ENCODE measurements at regions not wholly inside any gene's neighbourhood (a gene's known extent, or its start where the extent isn't known, plus 50 kb on each side); places are given as distances from the start of the nearest gene placed in this dataset.

GRCh38 chr14:53792909-53793308 is 163.7 kb downstream of the BMP4 start:
- Histone ChIP-seq H3K36me3 (ENCODE audit: control insufficient read depth in 2 of 3, insufficient read depth in 3 of 3, low read length in 3 of 3) (no peaks in the 10 kb centered on the region), H3K9me3 (ENCODE audit: control insufficient read depth in 2 of 3, low read length in 3 of 3) (no peaks in the 10 kb centered on the region), H3K27ac (ENCODE audit: low read depth, low read length) (no peak overlapping the region), H3K27me3 (ENCODE audit: control insufficient read depth in 2 of 2, insufficient read depth in 2 of 2, low read length in 2 of 2) (no peaks in the 10 kb centered on the region), H3K4me3 (ENCODE audit: low read length) (no peak overlapping the region), H3K4me1 (ENCODE audit: control insufficient read depth in 2 of 2, insufficient read depth in 2 of 2, low read length in 2 of 2) (no peaks in the 10 kb centered on the region)
- H3K36me3 Mint-ChIP-seq = no peaks in the 10 kb centered on the region
- ATAC-seq (no peak), DNase-seq (no peak)
- H3K27me3 Mint-ChIP-seq = no peaks in the 10 kb centered on the region
- peaks cover 0 to 4% (median 0%) of the 10 kb centered on the region in 11 donors for H3K9me3 Mint-ChIP-seq
- H3K4me3 Mint-ChIP-seq = no peak overlapping the region
- ChIA-PET CTCF (no interaction called here), POLR2A (no interaction called here)
- no peak overlapping the region for H3K27ac Mint-ChIP-seq
- no peaks in the 10 kb centered on the region for H3K4me1 Mint-ChIP-seq
- intact Hi-C loops (cut with micrococcal nuclease) = no loop called here

- no peak overlapping the region for H3K27ac ChIP-seq (ENCODE audit: low read depth, low read length)
- ATAC-seq (no peak), DNase-seq (no peak)
- H3K4me3 ChIP-seq (ENCODE audit: low read length) = no peak overlapping the region
- H3K4me1 Mint-ChIP-seq = no peaks in the 10 kb centered on the region
- H3K27ac Mint-ChIP-seq = no peak overlapping the region
- H3K27me3 ChIP-seq (ENCODE audit: control insufficient read depth in 2 of 2, insufficient read depth in 2 of 2, low read length in 2 of 2) = no peaks in the 10 kb centered on the region
- H3K9me3 Mint-ChIP-seq = peaks cover 0 to 4% (median 0%) of the 10 kb centered on the region in 11 donors
- ChIA-PET POLR2A (no interaction called here), CTCF (no interaction called here)
- H3K9me3 ChIP-seq (ENCODE audit: control insufficient read depth in 2 of 3, low read length in 3 of 3) = no peaks in the 10 kb centered on the region
- H3K36me3 ChIP-seq (ENCODE audit: control insufficient read depth in 2 of 3, insufficient read depth in 3 of 3, low read length in 3 of 3) = no peaks in the 10 kb centered on the region
- H3K4me1 ChIP-seq (ENCODE audit: control insufficient read depth in 2 of 2, insufficient read depth in 2 of 2, low read length in 2 of 2) = no peaks in the 10 kb centered on the region
- intact Hi-C loops (cut with micrococcal nuclease) = no loop called here
- peaks cover 0 to 4% (median 0%) of the 10 kb centered on the region in 5 donors for H3K27me3 Mint-ChIP-seq
- H3K4me3 Mint-ChIP-seq = no peak overlapping the region
- no peaks in the 10 kb centered on the region for H3K36me3 Mint-ChIP-seq
These were observed 165.7 kb downstream of the BMP4 start for GRCh38 chr14:53790731-53791500.

- ChIA-PET CTCF (no interaction called here), POLR2A (no interaction called here)
- H3K4me3 Mint-ChIP-seq = no peak overlapping the region
- no peaks in the 10 kb centered on the region for H3K4me1 Mint-ChIP-seq
- no peak overlapping the region for H3K27ac Mint-ChIP-seq
- no peaks in the 10 kb centered on the region for H3K9me3 ChIP-seq (ENCODE audit: control insufficient read depth in 2 of 3, low read length in 3 of 3)
- no peak overlapping the region for H3K27ac ChIP-seq (ENCODE audit: low read depth, low read length)
- no peaks in the 10 kb centered on the region for H3K36me3 Mint-ChIP-seq
- H3K4me1 ChIP-seq (ENCODE audit: control insufficient read depth in 2 of 2, insufficient read depth in 2 of 2, low read length in 2 of 2) = no peaks in the 10 kb centered on the region
- H3K4me3 ChIP-seq (ENCODE audit: low read length) = no peak overlapping the region
- ATAC-seq (no peak), DNase-seq (no peak)
- peaks cover 0 to 4% (median 0%) of the 10 kb centered on the region in 5 donors for H3K27me3 Mint-ChIP-seq
- no peaks in the 10 kb centered on the region for H3K27me3 ChIP-seq (ENCODE audit: control insufficient read depth in 2 of 2, insufficient read depth in 2 of 2, low read length in 2 of 2)
- intact Hi-C loops (cut with micrococcal nuclease) = no loop called here
- peaks cover 0 to 16% (median 4%) of the 10 kb centered on the region in 11 donors for H3K9me3 Mint-ChIP-seq
- H3K36me3 ChIP-seq (ENCODE audit: control insufficient read depth in 2 of 3, insufficient read depth in 3 of 3, low read length in 3 of 3) = no peaks in the 10 kb centered on the region
These were observed 168.1 kb downstream of the BMP4 start for GRCh38 chr14:53788566-53788965.

GRCh38 chr14:53786045-53786444 is 170.6 kb downstream of the BMP4 start:
- ChIA-PET CTCF (no interaction called here), POLR2A (no interaction called here)
- H3K27me3 Mint-ChIP-seq = peaks cover 0 to 4% (median 0%) of the 10 kb centered on the region in 5 donors
- no peak overlapping the region for H3K27ac Mint-ChIP-seq
- Histone ChIP-seq H3K4me3 (ENCODE audit: low read length) (no peak overlapping the region), H3K9me3 (ENCODE audit: control insufficient read depth in 2 of 3, low read length in 3 of 3) (no peaks in the 10 kb centered on the region), H3K4me1 (ENCODE audit: control insufficient read depth in 2 of 2, insufficient read depth in 2 of 2, low read length in 2 of 2) (no peaks in the 10 kb centered on the region), H3K27me3 (ENCODE audit: control insufficient read depth in 2 of 2, insufficient read depth in 2 of 2, low read length in 2 of 2) (no peaks in the 10 kb centered on the region), H3K27ac (ENCODE audit: low read depth, low read length) (no peak overlapping the region), H3K36me3 (ENCODE audit: control insufficient read depth in 2 of 3, insufficient read depth in 3 of 3, low read length in 3 of 3) (no peaks in the 10 kb centered on the region)
- DNase-seq (no peak), ATAC-seq (no peak)
- no peaks in the 10 kb centered on the region for H3K36me3 Mint-ChIP-seq
- H3K4me3 Mint-ChIP-seq = no peak overlapping the region
- peaks cover 0 to 14% (median 4%) of the 10 kb centered on the region in 11 donors for H3K9me3 Mint-ChIP-seq
- no peaks in the 10 kb centered on the region for H3K4me1 Mint-ChIP-seq
- intact Hi-C loops (cut with micrococcal nuclease) = no loop called here

- Mint-ChIP-seq H3K27me3 (peaks cover 0 to 4% (median 2%) of the 10 kb centered on the region in 5 donors), H3K4me3 (no peak overlapping the region), H3K27ac (no peak overlapping the region), H3K4me1 (no peaks in the 10 kb centered on the region), H3K36me3 (no peaks in the 10 kb centered on the region), H3K9me3 (peaks cover 0 to 14% (median 4%) of the 10 kb centered on the region in 11 donors)
- CTCF ChIA-PET = no interaction called here
- no peak for DNase-seq
- no peaks in the 10 kb centered on the region for H3K9me3 ChIP-seq (ENCODE audit: control insufficient read depth in 2 of 3, low read length in 3 of 3)
- H3K36me3 ChIP-seq (ENCODE audit: control insufficient read depth in 2 of 3, insufficient read depth in 3 of 3, low read length in 3 of 3) = no peaks in the 10 kb centered on the region
- H3K4me3 ChIP-seq (ENCODE audit: low read length) = no peak overlapping the region
- no peak for ATAC-seq
- no peaks in the 10 kb centered on the region for H3K4me1 ChIP-seq (ENCODE audit: control insufficient read depth in 2 of 2, insufficient read depth in 2 of 2, low read length in 2 of 2)
- intact Hi-C loops (cut with micrococcal nuclease) = no loop called here
- POLR2A ChIA-PET = no interaction called here
- no peak overlapping the region for H3K27ac ChIP-seq (ENCODE audit: low read depth, low read length)
- no peaks in the 10 kb centered on the region for H3K27me3 ChIP-seq (ENCODE audit: control insufficient read depth in 2 of 2, insufficient read depth in 2 of 2, low read length in 2 of 2)
These were observed 171.9 kb downstream of the BMP4 start for GRCh38 chr14:53784688-53785087.

DNA sequence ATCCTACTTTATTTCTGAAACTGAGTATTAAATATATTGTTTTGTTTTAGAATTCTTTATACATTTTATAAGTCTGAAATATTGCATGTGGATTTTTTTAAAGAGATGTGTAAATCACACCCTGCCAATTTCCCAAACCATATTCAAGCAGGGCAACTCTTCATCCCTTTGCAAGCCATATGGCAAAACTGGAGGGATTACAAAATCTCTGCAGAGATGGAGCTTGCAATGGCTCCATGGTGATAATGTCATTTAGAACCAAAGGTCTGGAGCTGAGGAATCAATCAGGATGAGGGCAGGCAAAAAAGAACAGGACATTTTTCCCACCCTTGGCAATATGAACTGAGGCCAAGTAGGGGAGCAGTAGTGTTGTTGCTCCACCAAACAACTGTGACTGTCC is 173.4 kb downstream of the BMP4 start:
- ChIA-PET CTCF (no interaction called here), POLR2A (no interaction called here)
- DNase-seq = no peak
- H3K4me1 ChIP-seq (ENCODE audit: control insufficient read depth in 2 of 2, insufficient read depth in 2 of 2, low read length in 2 of 2) = no peaks in the 10 kb centered on the region
- peaks cover 0 to 4% (median 2%) of the 10 kb centered on the region in 5 donors for H3K27me3 Mint-ChIP-seq
- H3K36me3 ChIP-seq (ENCODE audit: control insufficient read depth in 2 of 3, insufficient read depth in 3 of 3, low read length in 3 of 3) = no peaks in the 10 kb centered on the region
- no peak overlapping the region for H3K4me3 Mint-ChIP-seq
- no peak overlapping the region for H3K27ac Mint-ChIP-seq
- H3K27me3 ChIP-seq (ENCODE audit: control insufficient read depth in 2 of 2, insufficient read depth in 2 of 2, low read length in 2 of 2) = no peaks in the 10 kb centered on the region
- no peak overlapping the region for H3K4me3 ChIP-seq (ENCODE audit: low read length)
- no peaks in the 10 kb centered on the region for H3K36me3 Mint-ChIP-seq
- peaks cover 0 to 14% (median 4%) of the 10 kb centered on the region in 11 donors for H3K9me3 Mint-ChIP-seq
- intact Hi-C loops (cut with micrococcal nuclease) = no loop called here
- H3K9me3 ChIP-seq (ENCODE audit: control insufficient read depth in 2 of 3, low read length in 3 of 3) = no peaks in the 10 kb centered on the region
- H3K4me1 Mint-ChIP-seq = no peaks in the 10 kb centered on the region
- H3K27ac ChIP-seq (ENCODE audit: low read depth, low read length) = no peak overlapping the region
- no peak for ATAC-seq

GRCh38 chr14:53780051-53780555 is 176.5 kb downstream of the BMP4 start:
- Histone ChIP-seq H3K4me1 (ENCODE audit: control insufficient read depth in 2 of 2, insufficient read depth in 2 of 2, low read length in 2 of 2) (no peaks in the 10 kb centered on the region), H3K36me3 (ENCODE audit: control insufficient read depth in 2 of 3, insufficient read depth in 3 of 3, low read length in 3 of 3) (no peaks in the 10 kb centered on the region), H3K4me3 (ENCODE audit: low read length) (no peak overlapping the region), H3K27me3 (ENCODE audit: control insufficient read depth in 2 of 2, insufficient read depth in 2 of 2, low read length in 2 of 2) (no peaks in the 10 kb centered on the region), H3K27ac (ENCODE audit: low read depth, low read length) (no peak overlapping the region), H3K9me3 (ENCODE audit: control insufficient read depth in 2 of 3, low read length in 3 of 3) (no peaks in the 10 kb centered on the region)
- H3K27ac Mint-ChIP-seq = no peak overlapping the region
- POLR2A ChIA-PET = no interaction called here
- peaks cover 0 to 13% (median 4%) of the 10 kb centered on the region in 11 donors for H3K9me3 Mint-ChIP-seq
- no peak overlapping the region for H3K4me3 Mint-ChIP-seq
- no peak for ATAC-seq
- no peaks in the 10 kb centered on the region for H3K4me1 Mint-ChIP-seq
- DNase-seq = no peak
- CTCF ChIA-PET = no interaction called here
- no peaks in the 10 kb centered on the region for H3K36me3 Mint-ChIP-seq
- H3K27me3 Mint-ChIP-seq = peaks cover 0 to 6% (median 4%) of the 10 kb centered on the region in 5 donors
- intact Hi-C loops (cut with micrococcal nuclease) = no loop called here
